ENCODE measurements at regions not wholly inside any gene's neighbourhood (a gene's known extent, or its start where the extent isn't known, plus 50 kb on each side); places are given as distances from the start of the nearest gene placed in this dataset.

DNA sequence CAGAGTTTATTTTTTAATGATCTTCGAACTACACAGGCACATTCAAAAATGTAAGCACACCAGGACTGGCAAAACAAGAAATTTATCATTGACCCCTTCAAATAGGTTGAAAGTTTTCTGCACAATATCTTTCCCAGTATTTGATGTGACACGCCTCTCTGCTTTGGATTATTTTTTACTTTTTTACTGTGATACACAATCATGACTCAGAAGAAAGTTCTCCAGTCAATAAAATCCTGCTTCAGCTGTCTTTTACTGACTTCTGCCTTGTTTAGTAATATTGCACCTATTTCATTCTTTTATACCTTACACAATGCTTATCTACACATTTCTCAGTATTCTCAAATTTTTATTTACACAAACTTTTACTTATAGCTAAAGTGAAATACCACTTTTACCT, 1750.4 kb downstream of the PCDH9 start:
- Histone ChIP-seq H3K27ac (no peak overlapping the region), H3K4me3 (no peak overlapping the region)

DNA sequence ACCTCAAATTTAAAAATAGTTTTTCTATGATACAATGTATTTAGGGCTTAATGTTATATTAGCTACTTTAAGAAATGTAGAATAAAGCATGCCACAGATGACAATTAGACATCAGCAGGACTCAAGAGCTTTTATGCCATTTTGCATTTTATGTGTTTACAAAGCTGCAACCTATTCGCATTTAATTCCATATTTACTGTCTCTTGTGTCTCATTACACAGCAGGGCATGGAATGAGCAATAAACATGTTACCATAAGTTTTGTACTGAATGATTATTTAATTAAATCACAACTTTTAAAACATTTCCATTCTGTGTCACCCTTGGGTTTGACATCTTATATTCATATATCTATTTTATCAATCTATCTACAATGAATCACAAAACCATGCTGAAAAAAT, 1756.9 kb downstream of the PCDH9 start:
- Histone ChIP-seq H3K27ac (no peak overlapping the region), H3K4me3 (no peak overlapping the region)

DNA sequence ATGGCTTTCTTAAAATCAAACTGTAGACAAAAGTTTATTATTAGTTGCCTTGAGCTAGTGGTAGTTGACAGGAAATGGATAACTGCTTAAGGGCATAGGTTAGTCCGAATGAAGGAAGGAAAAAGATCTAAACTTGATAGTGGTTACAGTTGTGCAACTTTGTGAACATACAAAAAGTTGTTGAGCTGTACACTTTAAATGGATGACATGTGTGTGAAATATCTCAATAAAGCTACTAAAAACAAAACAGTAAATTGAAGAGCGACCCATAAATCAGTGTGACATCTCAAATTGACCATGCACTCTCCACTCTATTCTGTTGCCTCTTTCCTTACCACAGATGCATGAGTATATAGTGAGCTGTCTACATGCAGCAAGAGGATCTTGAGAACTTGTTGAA, 1757.8 kb downstream of the PCDH9 start:
- Histone ChIP-seq H3K27ac (no peak overlapping the region), H3K4me3 (no peak overlapping the region)

DNA sequence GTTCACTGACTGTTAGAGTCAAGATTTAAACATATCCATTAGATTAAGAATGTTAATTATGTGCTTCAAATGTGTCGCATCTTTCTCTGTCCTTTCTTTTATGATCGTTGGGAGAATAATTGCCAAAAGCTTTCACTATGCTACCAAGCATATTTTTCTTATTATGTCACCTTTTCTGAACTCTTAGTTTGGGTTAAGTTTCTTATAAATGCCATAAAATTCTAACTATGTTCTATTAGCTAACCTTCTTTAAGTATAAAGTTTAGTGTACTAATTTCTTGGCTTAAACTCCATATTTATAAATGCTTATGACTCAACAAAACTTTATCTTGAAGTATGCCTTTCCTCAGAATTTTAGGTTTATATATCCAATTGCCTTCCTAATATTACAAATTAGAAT, 1759.4 kb downstream of the PCDH9 start:
- Histone ChIP-seq H3K4me3 (no peak overlapping the region), H3K27ac (no peak overlapping the region)

DNA sequence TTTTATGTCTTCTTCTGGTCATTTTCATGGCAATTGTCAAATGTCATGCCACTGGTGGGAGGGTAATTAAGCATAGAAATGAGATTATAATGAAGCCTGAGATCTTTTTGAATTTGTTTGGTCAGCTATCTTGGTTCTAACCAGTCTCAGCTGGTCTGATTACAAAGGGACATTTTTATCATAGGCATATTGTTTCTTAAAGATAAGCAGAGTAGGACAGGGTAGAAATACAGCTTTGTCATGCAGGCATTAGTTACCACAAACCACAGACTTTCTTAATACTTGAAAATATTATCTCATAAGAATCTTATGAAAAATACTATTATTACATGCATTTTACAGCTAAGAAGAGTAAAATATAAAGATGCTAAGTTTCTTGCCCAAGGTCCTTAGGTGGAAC, 1761.5 kb downstream of the PCDH9 start:
- Histone ChIP-seq H3K4me3 (no peak overlapping the region), H3K27ac (no peak overlapping the region)

DNA sequence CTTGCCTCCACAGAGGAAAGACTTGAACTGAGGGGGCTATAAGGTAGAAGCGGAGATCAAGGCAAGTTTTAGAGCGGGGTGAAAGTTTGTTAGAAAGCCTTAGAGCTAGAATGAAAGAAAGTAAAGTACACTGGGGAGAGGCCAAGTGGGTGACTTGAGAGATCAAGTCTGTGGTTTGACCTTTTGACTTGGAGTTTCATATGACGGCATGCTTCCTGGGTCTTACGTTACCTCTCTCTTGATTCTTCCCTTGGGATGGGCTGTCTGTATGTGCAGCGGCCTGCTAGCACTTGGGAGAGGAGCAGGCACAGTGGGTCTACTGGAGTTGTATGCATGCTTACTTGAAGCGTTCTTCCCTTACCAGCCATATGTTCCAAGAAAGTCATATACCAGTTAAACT, 1768.5 kb downstream of the PCDH9 start:
- no peak overlapping the region for H3K27ac ChIP-seq
- no peak overlapping the region for H3K4me3 ChIP-seq

DNA sequence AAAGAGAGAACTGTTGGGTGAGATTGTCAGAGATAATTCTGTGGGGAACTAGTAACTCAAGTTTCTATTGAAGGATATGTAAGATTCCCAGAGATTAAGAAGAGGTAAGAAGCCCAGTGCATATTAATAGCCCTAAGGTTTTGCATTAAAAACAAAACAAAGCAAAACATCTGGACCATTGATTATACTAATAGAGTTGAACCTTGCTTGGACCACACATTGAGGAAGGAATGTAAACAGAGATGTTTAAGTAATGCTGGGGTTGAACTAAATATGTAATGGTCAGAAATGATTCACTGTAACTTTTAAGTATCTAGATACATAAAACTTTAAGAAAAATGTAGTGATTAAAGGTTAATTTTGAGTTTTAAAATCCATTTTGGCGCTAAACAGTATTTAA, 1770.0 kb downstream of the PCDH9 start:
- H3K4me3 ChIP-seq = no peak overlapping the region
- H3K27ac ChIP-seq = no peak overlapping the region

DNA sequence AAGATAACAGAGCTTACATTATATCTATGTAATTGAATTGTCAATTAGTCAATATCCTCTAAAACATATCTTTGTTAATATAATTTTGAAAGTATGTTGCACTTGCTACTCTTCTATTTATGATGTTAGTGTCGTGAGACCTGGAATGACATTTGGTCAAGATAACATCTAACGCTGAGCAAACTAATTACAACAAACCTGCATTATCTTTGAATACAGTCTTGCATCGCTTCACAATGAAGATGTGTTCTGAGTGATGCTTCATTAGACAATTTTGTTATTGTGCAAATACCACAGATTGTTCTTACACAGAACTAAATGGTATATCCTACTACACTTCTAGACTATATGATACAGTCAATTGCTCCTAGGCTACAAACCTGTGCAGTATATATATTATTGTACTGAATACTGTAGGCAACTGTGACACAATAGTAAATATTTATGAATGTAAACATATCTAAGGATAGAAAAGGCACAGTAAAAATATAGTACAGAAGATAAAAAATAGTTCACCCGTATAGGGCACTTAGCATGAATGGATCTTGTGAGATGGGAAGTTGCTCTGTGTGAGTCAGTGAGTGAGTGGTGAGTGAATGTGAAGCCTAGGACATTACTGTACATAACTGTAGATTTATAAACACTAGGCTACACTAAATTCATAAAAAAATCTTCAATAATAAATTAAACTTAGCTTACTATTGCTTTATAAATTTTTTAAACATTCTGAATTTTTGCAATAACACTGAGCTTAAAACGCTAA, 1773.8 kb downstream of the PCDH9 start:
- no peak overlapping the region for H3K27ac ChIP-seq
- no peak overlapping the region for H3K4me3 ChIP-seq

DNA sequence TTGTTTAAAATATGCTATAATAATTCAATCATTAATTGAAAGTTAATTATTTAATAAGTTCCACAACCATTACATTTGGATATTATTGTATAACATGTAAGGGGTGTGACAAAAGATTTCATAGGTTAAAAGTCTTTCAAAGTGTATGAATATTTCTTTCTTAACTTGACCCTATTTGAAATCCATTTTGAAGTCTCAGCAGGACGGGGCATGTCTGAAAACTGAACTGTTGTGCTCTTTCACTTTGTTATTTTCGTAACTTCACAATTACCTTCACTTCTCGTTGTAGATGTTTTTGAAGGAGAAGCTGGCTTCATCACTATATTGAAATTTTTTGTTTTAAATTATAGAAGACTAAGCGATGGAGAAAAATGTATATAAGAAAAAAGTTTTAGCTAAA, 1775.7 kb downstream of the PCDH9 start:
- Histone ChIP-seq H3K27ac (no peak overlapping the region), H3K4me3 (no peak overlapping the region)

DNA sequence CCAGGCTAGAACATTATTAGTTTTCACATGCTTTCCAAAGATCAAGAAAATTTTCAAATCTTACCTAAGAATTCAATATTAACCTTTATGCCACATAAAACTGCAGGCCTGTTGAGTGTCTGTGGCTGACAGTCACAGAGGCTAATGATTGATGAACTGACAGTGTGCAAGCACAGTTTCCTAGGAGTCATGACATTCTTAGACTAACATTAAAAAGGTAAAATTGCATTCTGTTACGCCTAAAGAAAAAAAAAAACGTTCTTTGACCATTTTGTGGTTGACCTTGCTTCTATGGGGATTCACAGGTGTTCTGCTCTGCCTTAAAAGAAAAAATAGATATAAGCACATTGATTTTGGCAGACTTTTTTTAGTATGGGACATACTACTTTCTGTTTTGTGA, 1776.2 kb downstream of the PCDH9 start:
- Histone ChIP-seq H3K27ac (no peak overlapping the region), H3K4me3 (no peak overlapping the region)

DNA sequence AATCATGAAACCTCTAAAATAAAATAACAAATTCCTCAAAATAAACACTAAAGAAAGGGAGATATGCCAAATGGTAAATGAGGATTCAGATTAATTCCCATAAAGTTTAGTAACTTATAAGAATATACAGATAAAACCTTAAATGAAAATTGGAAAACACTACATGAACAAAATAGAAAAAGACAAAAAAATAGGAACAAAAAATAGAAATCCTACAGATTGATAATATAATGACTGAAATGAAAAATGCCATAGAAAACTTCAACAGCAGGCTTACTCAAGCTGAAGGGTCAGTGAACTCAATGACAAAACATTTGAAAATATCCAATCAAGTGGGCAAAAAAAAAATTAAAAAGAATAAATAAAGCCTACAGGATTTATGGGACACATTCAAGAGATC, 1784.8 kb downstream of the PCDH9 start:
- no peak overlapping the region for H3K27ac ChIP-seq
- no peak overlapping the region for H3K4me3 ChIP-seq

DNA sequence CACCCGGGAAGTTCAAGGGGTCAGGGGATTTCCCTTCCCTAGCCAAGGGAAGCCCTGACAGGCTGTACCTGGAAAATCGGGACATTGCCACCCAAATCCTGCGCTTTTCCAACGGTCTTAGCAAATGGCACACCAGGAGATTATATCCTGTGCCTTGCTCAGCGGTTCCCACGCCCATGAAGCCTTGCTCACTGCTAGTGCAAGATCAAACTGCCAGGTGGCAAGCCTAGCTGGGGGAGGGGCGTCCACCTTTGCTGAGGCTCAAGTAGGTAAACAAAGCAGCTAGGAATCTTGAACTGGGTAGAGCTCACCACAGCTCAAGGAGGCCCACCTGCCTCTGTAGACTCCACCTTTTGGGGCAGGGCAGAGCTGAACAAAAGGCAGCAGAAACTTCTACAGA, 1794.5 kb downstream of the PCDH9 start:
- Histone ChIP-seq H3K27ac (no peak overlapping the region), H3K4me3 (no peak overlapping the region)

DNA sequence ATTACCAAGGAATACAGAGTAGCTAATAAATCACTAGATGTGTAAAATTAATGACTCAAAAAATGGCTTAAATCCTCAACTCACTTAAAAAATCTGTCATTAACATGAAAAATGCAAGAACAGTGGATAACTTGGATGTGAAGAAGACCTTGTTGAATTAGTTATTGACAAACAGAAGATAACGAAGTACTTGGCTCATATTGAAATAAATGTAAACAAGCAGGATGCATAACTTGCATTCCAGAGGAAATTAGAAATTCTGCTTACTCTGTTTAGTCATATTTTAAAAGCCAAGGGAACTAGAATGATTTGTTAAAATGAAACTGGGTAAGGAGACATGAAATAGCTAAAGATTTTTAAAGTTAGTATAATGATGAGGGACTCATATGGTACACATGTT, 1812.2 kb downstream of the PCDH9 start:
- no peak overlapping the region for H3K27ac ChIP-seq
- no peak overlapping the region for H3K4me3 ChIP-seq

DNA sequence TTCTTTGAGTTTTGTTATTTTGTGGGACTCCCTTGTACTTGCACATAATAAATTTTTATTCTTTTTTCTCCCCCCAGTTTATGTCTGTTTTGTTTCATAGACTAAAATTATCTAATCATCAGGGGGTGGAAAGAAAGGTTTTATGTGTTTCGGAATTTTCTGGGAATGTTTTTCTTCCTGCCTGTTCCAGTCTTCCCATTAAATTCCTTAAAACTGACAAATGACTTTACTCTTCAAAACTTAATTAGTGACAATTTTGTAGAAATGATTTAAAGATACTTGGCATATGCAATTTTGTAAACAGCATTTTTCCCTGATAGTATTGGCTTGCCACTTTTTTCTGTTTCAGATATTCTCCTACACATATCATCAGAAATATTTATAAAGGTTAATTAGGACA, 1813.4 kb downstream of the PCDH9 start:
- Histone ChIP-seq H3K27ac (no peak overlapping the region), H3K4me3 (no peak overlapping the region)

DNA sequence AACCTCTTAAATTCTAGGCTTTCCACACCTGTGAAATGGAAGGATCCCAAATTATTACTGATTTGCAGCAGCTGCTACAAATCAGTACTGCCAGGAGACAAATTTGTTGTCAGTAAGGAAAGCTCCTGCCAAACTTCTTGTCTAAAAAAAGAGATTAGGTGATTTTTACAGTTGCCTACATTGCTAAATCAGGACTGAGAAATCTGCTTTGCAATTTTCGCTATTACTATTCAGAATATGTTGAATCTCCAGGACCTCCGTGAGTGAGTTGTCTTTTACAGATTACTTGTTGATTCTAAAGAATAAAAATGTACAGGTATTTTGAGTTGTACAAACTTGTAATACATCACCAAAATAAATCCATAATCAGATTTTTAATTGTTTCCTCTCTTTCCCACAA, 1815.9 kb downstream of the PCDH9 start:
- H3K4me3 ChIP-seq = no peak overlapping the region
- no peak overlapping the region for H3K27ac ChIP-seq

DNA sequence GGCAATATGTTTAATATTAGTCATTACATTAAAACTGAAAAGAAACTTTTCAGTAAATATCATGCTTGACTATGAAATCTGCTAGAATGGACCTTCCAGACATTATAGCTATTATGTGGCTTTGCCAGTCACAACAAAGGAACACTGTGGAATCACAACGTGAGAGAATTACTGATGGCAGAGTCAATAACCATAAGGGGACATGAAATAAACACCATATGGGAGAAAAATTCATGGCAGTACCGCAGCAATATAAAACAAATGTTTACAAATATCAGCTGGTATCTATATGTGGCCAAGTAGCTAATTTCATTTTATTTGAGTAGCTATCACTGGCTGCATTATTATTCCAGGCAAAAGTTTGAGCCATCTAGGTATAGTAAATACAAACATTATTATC, 1818.6 kb downstream of the PCDH9 start:
- H3K4me3 ChIP-seq = no peak overlapping the region
- no peak overlapping the region for H3K27ac ChIP-seq

DNA sequence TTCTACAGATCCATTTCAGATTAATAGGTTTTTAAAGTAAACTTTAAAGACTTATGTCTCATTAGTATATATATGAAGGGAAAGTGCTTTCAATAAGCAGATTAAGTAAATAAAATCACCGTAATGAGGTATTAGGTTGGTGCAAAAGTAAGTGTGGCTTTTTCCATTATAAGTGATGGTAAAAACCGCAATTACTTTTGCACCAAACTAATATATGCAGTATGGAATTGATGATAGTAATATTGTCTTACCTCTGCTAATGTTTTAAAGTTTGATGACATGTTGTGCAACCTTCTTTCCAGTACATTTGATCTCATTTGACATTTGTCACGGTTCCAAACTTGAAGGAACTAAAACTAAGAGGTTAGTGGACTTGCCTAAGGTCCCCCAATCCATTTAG, 1819.3 kb downstream of the PCDH9 start:
- H3K4me3 ChIP-seq = no peak overlapping the region
- H3K27ac ChIP-seq = no peak overlapping the region

DNA sequence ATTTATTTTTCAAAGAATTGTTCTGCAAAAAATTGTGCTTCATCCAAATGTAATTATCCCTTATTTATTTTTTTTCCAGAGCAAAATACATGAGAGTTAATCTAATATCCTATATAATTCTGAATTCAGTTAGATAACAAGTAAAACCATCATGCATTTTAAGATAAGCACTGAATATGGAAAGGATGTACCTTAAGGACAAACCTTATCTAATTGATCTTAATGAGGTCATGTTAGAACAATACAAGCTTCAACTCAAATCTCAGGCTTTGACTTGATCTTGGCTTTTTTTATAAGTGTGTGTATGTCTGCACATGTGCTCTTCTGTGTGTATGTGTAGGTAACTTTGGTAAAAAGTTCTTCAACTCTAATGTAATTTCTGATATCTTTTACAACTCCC, 1828.8 kb downstream of the PCDH9 start:
- H3K27ac ChIP-seq = no peak overlapping the region

DNA sequence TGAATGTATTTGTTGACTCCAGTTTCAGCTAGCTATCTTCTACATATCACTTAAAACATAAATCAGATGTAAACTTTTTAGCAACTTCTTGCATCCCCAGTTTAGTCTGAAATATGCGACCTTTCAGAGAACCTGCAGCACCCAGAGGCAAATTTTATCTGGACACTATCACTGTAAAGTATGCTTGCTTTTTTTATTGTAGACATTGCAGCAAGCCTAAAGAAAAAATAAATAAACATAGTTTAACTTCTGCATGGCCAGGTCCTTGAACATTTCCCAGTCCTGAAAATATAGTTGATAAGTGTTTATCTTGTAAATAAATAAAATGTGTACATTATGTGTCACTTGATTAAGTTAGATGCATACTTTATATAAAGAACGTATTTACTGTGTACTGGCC, 1829.4 kb downstream of the PCDH9 start:
- H3K4me3 ChIP-seq = no peak overlapping the region
- no peak overlapping the region for H3K27ac ChIP-seq

More for the DNA sequence above, 1828.8 kb downstream of the PCDH9 start:
- no peak overlapping the region for H3K4me3 ChIP-seq

DNA sequence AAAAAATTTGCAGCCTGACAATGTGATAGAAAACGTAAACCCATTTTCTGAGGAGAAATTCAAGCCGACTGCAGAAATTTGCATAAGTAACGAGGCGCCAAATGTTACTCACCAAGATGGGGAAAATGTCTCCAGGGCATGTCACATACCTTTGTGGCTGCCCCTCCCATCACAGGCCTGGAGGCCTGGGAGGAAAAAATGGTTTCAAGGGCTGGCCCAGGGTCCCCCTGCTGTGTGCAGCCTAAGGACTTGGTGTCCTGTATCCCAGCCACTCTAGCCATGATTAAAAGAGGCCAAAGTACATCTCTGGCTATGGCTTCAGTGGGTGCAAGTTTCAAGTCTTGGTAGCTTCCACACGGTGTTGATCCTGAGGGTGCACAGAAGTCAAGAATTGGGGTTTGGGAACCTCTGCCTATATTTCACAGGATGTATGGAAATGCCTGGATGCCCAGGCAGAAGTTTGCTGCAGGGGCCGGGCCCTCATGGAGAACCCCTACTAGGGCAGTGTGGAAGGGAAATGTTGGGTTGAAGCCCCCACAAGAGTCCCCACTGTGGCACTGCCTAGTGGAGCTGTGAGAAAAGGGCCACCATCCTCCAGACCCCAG, 1842.3 kb downstream of the PCDH9 start:
- Histone ChIP-seq H3K4me3 (no peak overlapping the region), H3K27ac (no peak overlapping the region)

DNA sequence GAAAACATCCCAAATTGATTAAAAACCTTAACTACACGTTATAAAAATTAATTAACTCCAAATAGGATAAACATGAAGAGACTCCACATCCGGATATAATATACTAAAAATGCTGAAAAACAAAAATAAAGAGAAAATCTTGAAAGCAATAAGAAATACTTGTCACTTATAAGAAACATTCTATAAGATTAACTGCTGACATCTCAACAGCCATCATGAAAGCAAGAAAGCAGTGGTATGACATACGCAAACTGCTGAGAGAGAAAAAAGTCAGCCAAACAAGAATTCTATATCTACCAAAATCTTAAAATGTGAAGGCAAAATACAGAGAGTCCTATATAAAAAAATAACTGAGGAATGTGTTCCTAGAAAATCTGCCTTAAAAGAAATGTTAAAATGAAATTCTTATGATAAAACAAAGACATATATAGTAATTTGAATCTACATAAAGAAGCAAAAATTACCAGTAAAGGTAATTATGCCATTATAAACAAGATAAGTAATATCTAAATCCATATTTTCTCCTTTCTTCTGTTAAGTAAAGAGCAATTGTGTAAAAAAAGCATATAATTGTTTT, 1851.1 kb downstream of the PCDH9 start:
- H3K4me3 ChIP-seq = no peak overlapping the region
- no peak overlapping the region for H3K27ac ChIP-seq

DNA sequence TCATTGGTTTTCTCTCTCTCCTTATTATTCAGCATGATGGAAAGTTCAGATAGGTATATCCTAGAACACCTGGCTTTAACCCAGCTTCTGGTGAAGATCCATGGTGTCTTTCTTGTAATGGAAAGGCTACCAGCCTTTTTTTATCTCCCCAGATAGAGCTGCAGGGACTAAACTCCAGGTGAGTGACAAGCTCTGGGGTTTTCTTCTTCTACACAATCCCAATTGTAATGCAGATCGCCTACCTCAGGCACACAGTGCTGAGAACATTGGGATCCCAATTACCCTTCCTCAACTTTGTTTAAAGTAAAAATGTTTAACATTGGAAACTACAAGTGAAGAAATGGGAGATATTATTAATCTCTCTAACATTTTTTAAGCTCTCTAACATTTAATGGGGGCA, 1851.7 kb downstream of the PCDH9 start:
- H3K4me3 ChIP-seq = no peak overlapping the region
- no peak overlapping the region for H3K27ac ChIP-seq

Data from skin epidermis (tissue), 12 donors.